IPS-18c (cell line): ENCODE measurements at regions not wholly inside any gene's neighbourhood (a gene's known extent, or its start where the extent isn't known, plus 50 kb on each side); places are given as distances from the start of the nearest gene placed in this dataset.
"Not testable (repeated sequence)": the region's sequence is repeated elsewhere in the genome, so short reads cannot be mapped to it uniquely, and the experiment has no call there.

Source experiments
- H3K4me3 ChIP-seq: 2 replicates; pipeline ENCODE4 v1.7.0; 2013; ENCODE audit warnings: low read depth, mild to moderate bottlenecking, low read length, moderate library complexity; ENCODE audit not compliant: insufficient read depth
- H3K9me3 ChIP-seq: one replicate; pipeline ENCODE4 v1.6.1; 2013; ENCODE audit warnings: mild to moderate bottlenecking, low read length, moderate library complexity; ENCODE audit not compliant: control insufficient read depth, insufficient read depth

DNA sequence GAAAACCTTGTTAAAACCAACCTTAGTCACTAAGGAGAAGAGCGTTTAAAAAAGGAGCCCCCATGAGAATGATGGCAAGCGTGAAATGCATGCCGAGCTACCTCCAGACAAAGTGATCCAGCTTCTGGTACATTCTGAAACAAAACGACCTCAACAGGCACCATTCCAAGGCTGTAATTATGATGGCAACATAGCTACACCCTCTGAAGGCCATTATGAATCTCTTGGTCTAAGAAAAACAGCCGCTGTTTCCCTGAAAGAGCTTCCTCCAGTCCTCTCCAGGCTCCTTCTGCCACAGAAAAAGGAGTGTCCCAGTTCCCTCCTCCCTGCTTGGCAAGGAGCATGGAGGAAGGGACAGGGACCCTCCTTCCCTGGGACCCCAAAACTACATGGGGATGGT lies 50.0 kb upstream of the ABLIM1 start:
- Histone ChIP-seq H3K4me3 (no peak overlapping the region), H3K9me3 (no peaks in the 10 kb centered on the region)

GRCh38 chr10:114708717-114709335 lies 50.8 kb upstream of the ABLIM1 start:
- H3K4me3 ChIP-seq: no peak overlapping the region

DNA sequence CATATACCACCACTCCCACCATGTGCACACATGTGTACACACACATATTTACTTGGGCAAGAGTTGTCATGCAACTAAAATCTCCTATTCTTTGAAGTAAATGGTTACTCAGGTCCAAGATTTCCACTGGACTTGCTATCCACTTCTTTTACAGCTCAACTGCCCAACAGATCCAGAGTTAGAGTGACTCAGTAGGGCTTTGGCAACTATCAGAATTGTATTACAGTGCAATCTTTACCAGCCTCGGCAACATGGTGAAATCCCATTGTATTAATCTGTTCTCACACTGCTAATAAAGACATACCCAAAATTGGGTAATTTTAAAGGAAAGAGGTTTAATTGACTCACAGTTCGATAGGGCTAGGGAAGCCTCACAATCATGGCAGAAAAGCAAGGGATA lies 51.9 kb upstream of the ABLIM1 start:
- no peaks in the 10 kb centered on the region for H3K9me3 ChIP-seq
- no peak overlapping the region for H3K4me3 ChIP-seq

More at GRCh38 chr10:114708717-114709335, 50.8 kb upstream of the ABLIM1 start:
- no peaks in the 10 kb centered on the region for H3K9me3 ChIP-seq

DNA sequence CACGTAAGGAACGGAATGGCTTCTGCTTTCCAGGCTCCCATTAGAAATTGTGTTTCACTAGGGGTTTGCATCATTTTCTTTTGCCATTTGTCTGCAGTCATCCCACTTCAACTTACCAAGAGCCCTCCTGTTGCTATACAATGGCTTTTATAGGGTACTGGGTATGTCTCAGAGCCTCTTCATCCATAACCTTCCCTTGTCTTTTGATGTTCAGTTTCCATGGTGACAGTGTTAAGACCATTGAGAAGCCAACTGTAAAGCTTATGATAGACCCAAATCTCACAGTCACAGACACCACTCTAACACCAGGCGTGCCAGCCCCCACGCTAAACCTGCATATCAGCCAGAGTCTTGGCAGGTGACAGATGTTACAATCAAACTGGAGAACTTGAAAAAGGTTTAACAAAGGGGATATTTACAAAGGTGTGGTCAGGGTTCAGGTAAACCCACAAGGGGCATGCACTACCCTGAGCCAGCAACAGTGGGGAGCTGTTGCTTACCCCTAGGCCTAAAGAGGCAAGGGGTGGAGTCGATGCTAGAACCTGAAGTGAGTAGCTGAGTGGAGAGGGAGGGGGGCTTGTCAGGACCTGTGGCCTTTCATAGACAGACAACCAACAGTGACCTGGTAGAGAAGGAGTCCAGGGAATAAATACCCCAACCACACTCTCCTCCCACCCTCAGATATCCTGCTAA lies 53.2 kb upstream of the ABLIM1 start:
- no peaks in the 10 kb centered on the region for H3K9me3 ChIP-seq

DNA sequence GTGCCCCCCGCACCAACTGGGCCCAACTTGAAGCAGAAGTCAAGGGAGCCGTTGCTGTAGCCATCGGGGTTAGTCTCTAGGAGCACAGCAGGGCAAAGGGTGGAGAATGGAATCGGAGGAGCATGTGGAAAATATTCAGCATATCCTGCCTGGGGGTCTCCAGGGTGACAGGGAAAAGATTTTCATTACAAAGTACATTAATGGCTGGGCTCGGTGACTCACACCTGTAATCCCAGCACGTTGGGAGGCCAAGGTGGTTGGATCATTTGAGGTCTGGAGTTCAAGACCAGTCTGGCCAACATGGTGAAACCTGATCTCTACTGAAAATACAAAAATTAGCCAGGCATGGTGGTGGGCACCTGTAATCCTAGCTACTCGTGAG lies 53.8 kb upstream of the ABLIM1 start:
- H3K9me3 ChIP-seq: no peaks in the 10 kb centered on the region
- H3K4me3 ChIP-seq: no peak overlapping the region

More for the DNA sequence above, 53.2 kb upstream of the ABLIM1 start:
- no peak overlapping the region for H3K4me3 ChIP-seq

- Histone ChIP-seq H3K9me3 (no peaks in the 10 kb centered on the region), H3K4me3 (no peak overlapping the region)
Measured at GRCh38 chr10:114713525-114714090, 55.5 kb upstream of the ABLIM1 start.

DNA sequence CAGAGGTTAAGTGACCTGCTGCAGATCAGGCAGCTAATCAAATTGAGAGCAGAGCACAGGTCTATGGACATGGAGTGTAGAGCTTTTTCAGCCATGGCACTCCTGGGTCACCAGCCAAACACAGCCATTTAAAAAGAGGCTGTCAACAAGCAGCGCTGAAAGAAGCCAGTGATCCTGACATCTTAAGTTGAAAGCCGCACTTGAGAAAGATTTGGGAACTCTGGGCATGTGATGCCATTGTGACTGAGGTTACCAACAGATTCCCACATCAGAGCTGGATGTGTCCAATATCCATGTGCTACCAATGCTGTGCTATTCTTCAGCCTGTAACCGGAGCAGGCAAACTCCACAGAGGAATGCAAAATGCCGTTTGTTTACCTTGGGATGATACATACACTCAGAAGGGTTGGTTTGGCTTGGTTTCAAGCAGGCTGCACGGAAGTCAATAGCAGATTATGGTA lies 56.2 kb upstream of the ABLIM1 start:
- H3K4me3 ChIP-seq: no peak overlapping the region
- H3K9me3 ChIP-seq: no peaks in the 10 kb centered on the region

GRCh38 chr10:114715171-114715670 lies 57.1 kb upstream of the ABLIM1 start:
- no peak overlapping the region for H3K4me3 ChIP-seq

GRCh38 chr10:114716811-114717404 lies 58.8 kb upstream of the ABLIM1 start:
- H3K9me3 ChIP-seq: no peaks in the 10 kb centered on the region
- H3K4me3 ChIP-seq: no peak overlapping the region

More at GRCh38 chr10:114715171-114715670, 57.1 kb upstream of the ABLIM1 start:
- no peaks in the 10 kb centered on the region for H3K9me3 ChIP-seq

DNA sequence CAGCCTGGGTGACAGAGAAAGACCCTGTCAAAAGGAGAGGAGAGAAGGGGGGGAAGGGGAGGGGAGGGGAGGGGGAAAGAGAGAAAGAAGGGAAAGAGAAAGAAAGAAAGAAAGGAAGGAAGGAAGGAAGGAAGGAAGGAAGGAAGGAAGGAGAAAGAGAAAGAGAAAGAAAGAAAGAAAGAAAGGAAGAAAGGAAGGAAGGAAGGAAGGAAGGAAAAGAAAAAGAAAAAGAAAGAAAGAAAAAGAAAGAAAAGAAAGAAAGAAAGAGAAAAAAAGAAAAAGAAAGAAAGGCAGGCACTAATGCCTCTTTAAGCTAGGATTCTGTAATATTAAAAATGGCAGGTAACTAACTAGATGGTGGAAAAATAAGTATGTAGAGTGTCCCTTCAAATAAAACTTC lies 59.8 kb upstream of the ABLIM1 start:
- H3K9me3 ChIP-seq, H3K4me3 ChIP-seq: not testable (repeated sequence)

- no peak overlapping the region for H3K4me3 ChIP-seq
- no peaks in the 10 kb centered on the region for H3K9me3 ChIP-seq
Measured at GRCh38 chr10:114718374-114718773, 60.3 kb upstream of the ABLIM1 start.

DNA sequence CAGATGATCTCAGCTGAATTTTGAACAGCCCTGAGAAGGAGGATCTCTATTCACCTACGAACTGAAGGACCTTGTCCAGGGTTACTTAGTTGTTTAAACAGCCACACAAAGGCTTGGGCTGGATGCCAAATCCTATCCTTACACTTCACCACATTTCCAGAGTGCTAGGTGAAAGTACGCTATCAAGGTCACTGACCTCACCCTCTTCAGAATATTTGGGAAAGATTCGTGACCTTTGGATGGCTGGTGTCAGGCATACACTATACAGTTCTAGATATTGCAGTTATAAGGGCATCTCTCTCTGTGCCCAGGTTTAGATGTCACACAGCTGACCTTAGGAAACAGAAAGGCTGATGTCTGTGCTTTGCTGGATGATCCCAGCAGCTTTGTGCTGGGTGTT lies 61.2 kb upstream of the ABLIM1 start:
- H3K4me3 ChIP-seq: no peak overlapping the region
- no peaks in the 10 kb centered on the region for H3K9me3 ChIP-seq

- not testable (repeated sequence) for H3K4me3 ChIP-seq, H3K9me3 ChIP-seq
Measured at GRCh38 chr10:114720023-114720422, 61.9 kb upstream of the ABLIM1 start.

DNA sequence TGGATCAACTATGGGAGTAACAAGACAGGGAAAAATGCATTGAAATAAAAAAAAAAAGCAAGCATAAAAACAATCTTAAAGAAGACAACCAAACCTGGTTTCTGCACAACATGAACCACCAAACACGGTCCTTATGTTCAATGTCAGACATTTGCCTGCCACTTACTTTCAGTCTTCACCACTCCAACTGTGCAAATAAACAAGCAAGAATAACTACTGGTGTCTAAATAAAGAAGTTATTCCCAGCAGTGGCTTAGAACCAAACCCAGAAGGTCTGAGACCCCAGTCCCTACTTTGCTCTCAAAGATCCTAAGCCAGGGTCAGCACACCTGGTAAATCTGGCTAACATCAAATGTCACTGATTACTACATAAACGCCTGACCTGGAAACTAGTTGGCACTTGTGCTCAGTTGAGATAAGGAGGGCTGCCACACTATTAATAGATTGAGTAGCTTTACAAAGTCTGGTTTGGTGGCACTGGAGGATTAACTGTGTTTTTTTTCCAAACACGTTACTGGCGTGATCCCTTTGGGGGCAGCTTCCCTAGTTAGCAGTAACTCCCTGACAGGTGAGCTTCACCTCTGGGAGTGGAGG lies 62.7 kb upstream of the ABLIM1 start:
- H3K4me3 ChIP-seq: no peak overlapping the region
- no peaks in the 10 kb centered on the region for H3K9me3 ChIP-seq

DNA sequence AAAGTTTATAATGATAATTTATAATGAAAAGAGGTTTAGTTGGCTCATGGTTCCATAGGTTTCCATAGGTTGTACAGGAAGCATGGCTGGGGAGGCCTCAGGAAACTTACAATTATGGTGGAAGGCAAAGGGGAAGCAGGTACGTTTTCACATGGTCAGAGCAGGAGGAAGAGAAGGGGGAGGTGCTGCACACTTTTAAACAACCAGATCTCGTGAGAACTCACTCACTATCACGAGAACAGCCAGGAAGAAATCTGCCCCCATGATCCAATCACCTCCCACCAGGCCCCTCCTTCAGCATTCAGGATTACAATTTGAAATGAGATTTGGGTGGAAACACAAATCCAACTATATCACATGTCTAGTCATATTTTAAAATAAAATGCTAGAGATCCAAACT lies 64.1 kb upstream of the ABLIM1 start:
- H3K4me3 ChIP-seq, H3K9me3 ChIP-seq: not testable (repeated sequence)

DNA sequence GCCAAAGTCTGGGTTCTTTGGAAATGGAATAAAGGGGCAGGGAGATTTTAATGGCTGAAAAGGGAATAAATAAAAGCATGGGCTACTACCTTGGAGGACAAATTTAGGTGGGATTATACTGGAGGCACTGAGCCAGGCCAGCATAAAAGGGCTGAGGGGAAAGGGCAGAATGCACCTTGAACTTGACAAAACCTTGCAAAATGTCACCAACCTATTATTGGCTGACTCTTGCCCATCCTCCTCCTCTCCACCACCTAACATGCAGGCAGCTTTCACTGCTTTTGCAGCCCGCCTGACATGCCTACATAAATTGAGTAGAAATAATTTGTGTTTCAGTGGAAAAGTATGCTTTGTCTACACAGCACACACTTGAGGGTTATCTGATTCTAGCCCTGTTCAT lies 65.3 kb upstream of the ABLIM1 start:
- Histone ChIP-seq H3K4me3 (no peak overlapping the region), H3K9me3 (no peaks in the 10 kb centered on the region)

DNA sequence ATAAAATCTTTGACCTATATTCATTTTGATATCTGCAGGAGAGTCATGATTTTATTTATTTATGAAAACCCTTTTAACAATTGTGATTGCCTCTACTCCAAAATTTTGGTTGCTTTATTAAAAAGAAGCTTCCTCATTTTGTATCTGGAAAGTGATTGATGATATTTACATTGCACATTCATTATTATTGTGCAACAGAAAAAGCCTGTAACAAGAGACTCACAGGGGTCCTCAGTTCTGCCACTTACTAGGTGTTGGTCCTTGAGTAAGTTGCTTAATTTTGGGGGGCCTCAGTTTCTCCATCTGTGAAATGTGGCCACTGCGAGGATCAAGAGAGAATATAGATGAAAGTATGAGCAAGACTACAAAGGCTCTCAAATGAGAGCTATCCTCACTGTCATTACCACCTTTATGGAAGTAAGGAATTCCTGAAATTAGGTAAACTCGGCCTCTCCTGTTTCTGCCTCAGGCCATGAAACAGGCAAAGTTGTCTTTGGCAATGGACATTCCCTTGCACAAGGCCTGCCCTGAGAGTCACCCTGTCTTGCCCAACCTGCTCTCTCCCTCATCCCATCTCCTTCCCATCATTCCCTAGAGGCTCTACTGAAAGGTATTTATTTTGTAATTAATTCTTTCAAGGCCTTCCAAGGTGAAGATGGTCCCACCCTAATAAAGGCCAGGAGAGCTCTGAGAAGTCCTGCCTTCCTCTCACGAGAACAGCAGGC lies 66.1 kb upstream of the ABLIM1 start:
- Histone ChIP-seq H3K9me3 (no peaks in the 10 kb centered on the region), H3K4me3 (no peak overlapping the region)
